ENCODE measurements at regions not wholly inside any gene's neighbourhood (a gene's known extent, or its start where the extent isn't known, plus 50 kb on each side); places are given as distances from the start of the nearest gene placed in this dataset.

DNA sequence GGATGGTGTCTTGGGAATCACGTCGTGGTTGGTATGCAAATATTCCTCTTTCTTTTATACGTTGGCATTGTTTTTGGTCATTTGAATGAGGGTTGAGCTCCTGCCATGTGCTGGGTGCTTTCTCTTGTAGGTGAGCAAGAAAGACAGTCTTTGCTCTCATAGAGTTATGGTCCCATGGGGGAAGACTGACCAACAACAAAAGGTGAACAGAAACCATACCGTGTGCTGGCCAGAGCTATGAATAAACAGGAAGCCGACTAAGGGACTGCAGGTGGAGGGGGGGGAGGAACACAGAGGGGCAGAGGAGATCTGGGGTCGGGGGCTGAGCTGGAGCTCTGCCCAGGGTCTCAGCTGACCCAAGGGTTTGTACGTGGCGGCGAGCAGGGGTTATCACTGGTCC lies 245.3 kb downstream of the CTTN start:
- 72% methylated on average over 9 of the region's 9 CpGs for WGBS
- no peak overlapping the region for H3K9ac ChIP-seq (ENCODE audit: low read depth in 1 of 2, low read length in 2 of 2)
- H3K4me1 ChIP-seq (ENCODE audit: control insufficient read depth in 4 of 4, insufficient read depth in 4 of 4, low read length in 3 of 4): no peaks in the 10 kb centered on the region
- H3K27ac ChIP-seq (ENCODE audit: low read depth in 1 of 2, low read length in 2 of 2): no peak overlapping the region
- H3K4me3 ChIP-seq (ENCODE audit: low read depth in 1 of 3, low read length in 3 of 3): no peak overlapping the region
- no peaks in the 10 kb centered on the region for H3K27me3 ChIP-seq (ENCODE audit: control insufficient read depth in 4 of 4, insufficient read depth in 4 of 4, low read length in 3 of 4)
- H3K36me3 ChIP-seq (ENCODE audit: control insufficient read depth in 4 of 4, insufficient read depth in 3 of 4, low read depth in 1 of 4, low read length in 3 of 4): no peaks in the 10 kb centered on the region
- no peak for DNase-seq (ENCODE audit: low spot score)
- TF ChIP-seq, protein P1, sequence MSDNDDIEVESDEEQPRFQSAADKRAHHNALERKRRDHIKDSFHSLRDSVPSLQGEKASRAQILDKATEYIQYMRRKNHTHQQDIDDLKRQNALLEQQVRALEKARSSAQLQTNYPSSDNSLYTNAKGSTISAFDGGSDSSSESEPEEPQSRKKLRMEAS (IDR thresholded peaks at IDR 0.05): no peak
- TF ChIP-seq RXRA (IDR thresholded peaks at IDR 0.05): no peak
- TF ChIP-seq NR2F2 (IDR thresholded peaks at IDR 0.05): no peak
- TF ChIP-seq RAD21 (IDR thresholded peaks at IDR 0.05): no peak
- H3K9me3 ChIP-seq (ENCODE audit: control insufficient read depth in 4 of 4, low read length in 3 of 4): no peaks in the 10 kb centered on the region

DNA sequence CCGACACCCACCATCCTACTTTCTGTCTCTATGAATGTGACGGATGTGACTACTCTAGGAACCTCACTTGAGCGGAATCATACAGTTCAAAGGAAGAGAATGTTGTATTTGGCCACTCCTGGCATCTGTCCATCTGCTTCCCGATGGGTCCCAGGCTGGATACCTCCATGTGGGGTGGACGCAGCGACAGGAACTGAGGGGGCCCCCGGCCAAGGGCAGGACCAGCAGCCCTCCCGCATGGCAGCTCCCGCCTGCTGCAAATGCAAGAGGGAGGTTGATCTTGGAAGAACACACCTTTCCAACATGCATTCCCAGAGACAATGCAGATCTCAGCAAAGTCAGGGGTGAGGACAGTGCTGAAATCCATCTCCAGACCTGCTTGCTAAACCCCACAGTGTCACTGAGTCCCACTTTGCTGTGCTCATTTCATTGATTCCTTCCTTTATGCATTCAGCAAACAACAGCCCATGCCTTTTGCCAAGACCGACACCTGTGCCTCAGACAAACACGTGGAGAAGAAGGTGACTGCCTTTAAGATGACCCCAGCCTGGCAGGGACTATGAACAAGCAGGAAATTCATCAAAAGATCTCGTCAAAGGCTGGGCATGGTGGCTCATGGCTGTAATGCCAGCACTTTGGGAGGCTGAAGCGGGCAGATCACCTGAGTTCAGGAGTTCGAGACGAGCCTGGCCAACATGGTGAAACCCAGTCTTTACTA lies 246.2 kb downstream of the CTTN start:
- no peak for DNase-seq (ENCODE audit: low spot score)
- Histone ChIP-seq H3K27ac (ENCODE audit: low read depth in 1 of 2, low read length in 2 of 2) (no peak overlapping the region), H3K9ac (ENCODE audit: low read depth in 1 of 2, low read length in 2 of 2) (no peak overlapping the region), H3K36me3 (ENCODE audit: control insufficient read depth in 4 of 4, insufficient read depth in 3 of 4, low read depth in 1 of 4, low read length in 3 of 4) (no peaks in the 10 kb centered on the region), H3K9me3 (ENCODE audit: control insufficient read depth in 4 of 4, low read length in 3 of 4) (no peaks in the 10 kb centered on the region), H3K27me3 (ENCODE audit: control insufficient read depth in 4 of 4, insufficient read depth in 4 of 4, low read length in 3 of 4) (no peaks in the 10 kb centered on the region), H3K4me1 (ENCODE audit: control insufficient read depth in 4 of 4, insufficient read depth in 4 of 4, low read length in 3 of 4) (no peaks in the 10 kb centered on the region), H3K4me3 (ENCODE audit: low read depth in 1 of 3, low read length in 3 of 3) (no peak overlapping the region)
- 84% methylated on average over 15 of the region's 15 CpGs for WGBS
- no peak for TF ChIP-seq RAD21 (IDR thresholded peaks at IDR 0.05)
- TF ChIP-seq, protein P2, sequence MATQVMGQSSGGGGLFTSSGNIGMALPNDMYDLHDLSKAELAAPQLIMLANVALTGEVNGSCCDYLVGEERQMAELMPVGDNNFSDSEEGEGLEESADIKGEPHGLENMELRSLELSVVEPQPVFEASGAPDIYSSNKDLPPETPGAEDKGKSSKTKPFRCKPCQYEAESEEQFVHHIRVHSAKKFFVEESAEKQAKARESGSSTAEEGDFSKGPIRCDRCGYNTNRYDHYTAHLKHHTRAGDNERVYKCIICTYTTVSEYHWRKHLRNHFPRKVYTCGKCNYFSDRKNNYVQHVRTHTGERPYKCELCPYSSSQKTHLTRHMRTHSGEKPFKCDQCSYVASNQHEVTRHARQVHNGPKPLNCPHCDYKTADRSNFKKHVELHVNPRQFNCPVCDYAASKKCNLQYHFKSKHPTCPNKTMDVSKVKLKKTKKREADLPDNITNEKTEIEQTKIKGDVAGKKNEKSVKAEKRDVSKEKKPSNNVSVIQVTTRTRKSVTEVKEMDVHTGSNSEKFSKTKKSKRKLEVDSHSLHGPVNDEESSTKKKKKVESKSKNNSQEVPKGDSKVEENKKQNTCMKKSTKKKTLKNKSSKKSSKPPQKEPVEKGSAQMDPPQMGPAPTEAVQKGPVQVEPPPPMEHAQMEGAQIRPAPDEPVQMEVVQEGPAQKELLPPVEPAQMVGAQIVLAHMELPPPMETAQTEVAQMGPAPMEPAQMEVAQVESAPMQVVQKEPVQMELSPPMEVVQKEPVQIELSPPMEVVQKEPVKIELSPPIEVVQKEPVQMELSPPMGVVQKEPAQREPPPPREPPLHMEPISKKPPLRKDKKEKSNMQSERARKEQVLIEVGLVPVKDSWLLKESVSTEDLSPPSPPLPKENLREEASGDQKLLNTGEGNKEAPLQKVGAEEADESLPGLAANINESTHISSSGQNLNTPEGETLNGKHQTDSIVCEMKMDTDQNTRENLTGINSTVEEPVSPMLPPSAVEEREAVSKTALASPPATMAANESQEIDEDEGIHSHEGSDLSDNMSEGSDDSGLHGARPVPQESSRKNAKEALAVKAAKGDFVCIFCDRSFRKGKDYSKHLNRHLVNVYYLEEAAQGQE (IDR thresholded peaks at IDR 0.05): no peak
- TF ChIP-seq, protein P1 (IDR thresholded peaks at IDR 0.05): no peak
- no peak for TF ChIP-seq TAF1 (conservative IDR thresholded peaks at IDR 0.05)
- TF ChIP-seq, protein P3, sequence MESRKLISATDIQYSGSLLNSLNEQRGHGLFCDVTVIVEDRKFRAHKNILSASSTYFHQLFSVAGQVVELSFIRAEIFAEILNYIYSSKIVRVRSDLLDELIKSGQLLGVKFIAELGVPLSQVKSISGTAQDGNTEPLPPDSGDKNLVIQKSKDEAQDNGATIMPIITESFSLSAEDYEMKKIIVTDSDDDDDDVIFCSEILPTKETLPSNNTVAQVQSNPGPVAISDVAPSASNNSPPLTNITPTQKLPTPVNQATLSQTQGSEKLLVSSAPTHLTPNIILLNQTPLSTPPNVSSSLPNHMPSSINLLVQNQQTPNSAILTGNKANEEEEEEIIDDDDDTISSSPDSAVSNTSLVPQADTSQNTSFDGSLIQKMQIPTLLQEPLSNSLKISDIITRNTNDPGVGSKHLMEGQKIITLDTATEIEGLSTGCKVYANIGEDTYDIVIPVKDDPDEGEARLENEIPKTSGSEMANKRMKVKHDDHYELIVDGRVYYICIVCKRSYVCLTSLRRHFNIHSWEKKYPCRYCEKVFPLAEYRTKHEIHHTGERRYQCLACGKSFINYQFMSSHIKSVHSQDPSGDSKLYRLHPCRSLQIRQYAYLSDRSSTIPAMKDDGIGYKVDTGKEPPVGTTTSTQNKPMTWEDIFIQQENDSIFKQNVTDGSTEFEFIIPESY (IDR thresholded peaks at IDR 0.05): no peak
- TF ChIP-seq, protein P4, sequence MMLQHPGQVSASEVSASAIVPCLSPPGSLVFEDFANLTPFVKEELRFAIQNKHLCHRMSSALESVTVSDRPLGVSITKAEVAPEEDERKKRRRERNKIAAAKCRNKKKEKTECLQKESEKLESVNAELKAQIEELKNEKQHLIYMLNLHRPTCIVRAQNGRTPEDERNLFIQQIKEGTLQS (IDR thresholded peaks at IDR 0.05): no peak
- TF ChIP-seq HNF4A (conservative IDR thresholded peaks at IDR 0.05): no peak

DNA sequence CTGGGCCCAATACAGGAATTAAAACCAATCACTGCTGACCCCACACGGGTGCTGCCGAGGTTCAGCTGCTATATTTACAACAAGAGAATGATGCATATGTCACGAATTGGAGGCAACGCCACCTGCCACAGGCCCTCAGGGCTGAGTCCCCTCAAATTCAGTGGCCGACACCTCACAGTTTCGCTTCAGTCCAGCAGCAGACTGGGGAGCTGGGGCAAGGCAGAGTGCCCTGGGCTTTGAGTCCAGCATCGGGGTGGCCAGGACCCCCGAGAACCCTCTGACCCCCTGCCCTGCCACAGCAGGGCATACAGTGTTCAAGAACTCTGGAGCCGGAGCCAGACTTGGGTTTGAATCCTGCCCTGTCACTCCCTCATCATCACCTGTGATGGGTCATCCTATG lies 247.2 kb downstream of the CTTN start:
- WGBS: 90% methylated on average over 9 of the region's 9 CpGs
- H3K9me3 ChIP-seq (ENCODE audit: control insufficient read depth in 4 of 4, low read length in 3 of 4): no peaks in the 10 kb centered on the region
- no peak overlapping the region for H3K4me3 ChIP-seq (ENCODE audit: low read depth in 1 of 3, low read length in 3 of 3)
- H3K4me1 ChIP-seq (ENCODE audit: control insufficient read depth in 4 of 4, insufficient read depth in 4 of 4, low read length in 3 of 4): no peaks in the 10 kb centered on the region
- no peak for DNase-seq (ENCODE audit: low spot score)
- H3K27ac ChIP-seq (ENCODE audit: low read depth in 1 of 2, low read length in 2 of 2): no peak overlapping the region
- no peaks in the 10 kb centered on the region for H3K36me3 ChIP-seq (ENCODE audit: control insufficient read depth in 4 of 4, insufficient read depth in 3 of 4, low read depth in 1 of 4, low read length in 3 of 4)
- H3K27me3 ChIP-seq (ENCODE audit: control insufficient read depth in 4 of 4, insufficient read depth in 4 of 4, low read length in 3 of 4): no peaks in the 10 kb centered on the region
- H3K9ac ChIP-seq (ENCODE audit: low read depth in 1 of 2, low read length in 2 of 2): no peak overlapping the region
- no peak for TF ChIP-seq HNF4A (conservative IDR thresholded peaks at IDR 0.05)
- TF ChIP-seq JUND (IDR thresholded peaks at IDR 0.05): no peak
- no peak for TF ChIP-seq FOXA1 (IDR thresholded peaks at IDR 0.05)
- no peak for TF ChIP-seq FOXA2 (IDR thresholded peaks at IDR 0.05)
- no peak for TF ChIP-seq YY1 (IDR thresholded peaks at IDR 0.05)
- TF ChIP-seq TAF1 (conservative IDR thresholded peaks at IDR 0.05): no peak
- TF ChIP-seq SP1 (IDR thresholded peaks at IDR 0.05): no peak
- TF ChIP-seq, protein P1 (IDR thresholded peaks at IDR 0.05): no peak

Measured in liver (tissue), 7 donors.